ENCODE measurements at regions not wholly inside any gene's neighbourhood (a gene's known extent, or its start where the extent isn't known, plus 50 kb on each side); places are given as distances from the start of the nearest gene placed in this dataset.

DNA sequence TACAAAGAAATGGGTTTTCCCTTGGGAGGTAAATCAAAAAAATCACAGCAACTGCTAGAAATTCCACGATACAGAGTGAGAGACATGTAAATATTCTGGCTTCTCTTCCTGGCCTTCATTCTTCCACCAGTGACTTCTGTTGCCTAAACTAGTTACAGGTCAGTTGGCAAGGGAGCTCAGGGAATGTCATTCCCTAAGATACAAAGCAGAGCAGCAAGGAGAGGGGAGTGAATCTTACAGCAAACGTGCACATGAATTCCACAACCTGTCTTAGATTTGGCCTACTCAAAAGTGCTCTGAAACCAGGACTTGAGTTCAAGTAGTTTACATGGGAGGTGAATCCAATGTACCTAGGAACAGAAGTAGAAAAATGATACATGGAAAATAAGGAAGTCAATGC, 445.3 kb upstream of the LRRC7 start:
- no peaks in the 10 kb centered on the region for H3K27me3 ChIP-seq (ENCODE audit: control insufficient read depth, insufficient read depth, low read length)
- no peak for DNase-seq (ENCODE audit: low read depth, low spot score)
- POLR2A ChIA-PET: no interaction called here
- TF ChIP-seq, protein P1, sequence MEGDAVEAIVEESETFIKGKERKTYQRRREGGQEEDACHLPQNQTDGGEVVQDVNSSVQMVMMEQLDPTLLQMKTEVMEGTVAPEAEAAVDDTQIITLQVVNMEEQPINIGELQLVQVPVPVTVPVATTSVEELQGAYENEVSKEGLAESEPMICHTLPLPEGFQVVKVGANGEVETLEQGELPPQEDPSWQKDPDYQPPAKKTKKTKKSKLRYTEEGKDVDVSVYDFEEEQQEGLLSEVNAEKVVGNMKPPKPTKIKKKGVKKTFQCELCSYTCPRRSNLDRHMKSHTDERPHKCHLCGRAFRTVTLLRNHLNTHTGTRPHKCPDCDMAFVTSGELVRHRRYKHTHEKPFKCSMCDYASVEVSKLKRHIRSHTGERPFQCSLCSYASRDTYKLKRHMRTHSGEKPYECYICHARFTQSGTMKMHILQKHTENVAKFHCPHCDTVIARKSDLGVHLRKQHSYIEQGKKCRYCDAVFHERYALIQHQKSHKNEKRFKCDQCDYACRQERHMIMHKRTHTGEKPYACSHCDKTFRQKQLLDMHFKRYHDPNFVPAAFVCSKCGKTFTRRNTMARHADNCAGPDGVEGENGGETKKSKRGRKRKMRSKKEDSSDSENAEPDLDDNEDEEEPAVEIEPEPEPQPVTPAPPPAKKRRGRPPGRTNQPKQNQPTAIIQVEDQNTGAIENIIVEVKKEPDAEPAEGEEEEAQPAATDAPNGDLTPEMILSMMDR (IDR thresholded peaks at IDR 0.05; ENCODE audit: low read depth, low read length): no peak
- no peak overlapping the region for H3K27ac ChIP-seq (ENCODE audit: low read depth, low read length)
- no peak overlapping the region for H3K4me3 ChIP-seq (ENCODE audit: low read depth, low read length)
- H3K9me3 ChIP-seq (ENCODE audit: control insufficient read depth, insufficient read depth, low read length): no peaks in the 10 kb centered on the region
- CTCF ChIA-PET: no interaction called here

DNA sequence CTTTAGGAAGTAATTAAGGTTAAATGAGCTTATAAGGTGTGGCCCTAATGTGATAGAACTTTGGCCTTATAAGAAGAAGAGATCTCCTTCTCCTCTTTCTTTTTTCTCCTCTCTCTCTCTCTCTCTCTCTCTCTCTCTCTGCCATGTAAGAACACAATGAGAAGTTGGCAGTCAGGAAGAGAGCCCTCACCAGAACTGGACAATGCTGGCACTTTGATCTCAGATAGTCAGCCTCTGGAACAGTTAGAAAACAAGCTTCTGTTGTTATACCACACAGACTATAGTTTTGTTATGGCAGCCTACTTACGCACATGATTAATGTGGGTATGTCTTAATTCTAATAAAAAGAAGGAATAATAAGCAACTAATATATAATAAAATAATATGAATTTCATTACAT, 444.2 kb upstream of the LRRC7 start:
- TF ChIP-seq, protein P1 (IDR thresholded peaks at IDR 0.05; ENCODE audit: low read depth, low read length): no peak
- Histone ChIP-seq H3K4me3 (ENCODE audit: low read depth, low read length) (no peak overlapping the region), H3K27ac (ENCODE audit: low read depth, low read length) (no peak overlapping the region), H3K9me3 (ENCODE audit: control insufficient read depth, insufficient read depth, low read length) (no peaks in the 10 kb centered on the region), H3K27me3 (ENCODE audit: control insufficient read depth, insufficient read depth, low read length) (no peaks in the 10 kb centered on the region)
- ChIA-PET CTCF (no interaction called here), POLR2A (no interaction called here)
- no peak for DNase-seq (ENCODE audit: low read depth, low spot score)

DNA sequence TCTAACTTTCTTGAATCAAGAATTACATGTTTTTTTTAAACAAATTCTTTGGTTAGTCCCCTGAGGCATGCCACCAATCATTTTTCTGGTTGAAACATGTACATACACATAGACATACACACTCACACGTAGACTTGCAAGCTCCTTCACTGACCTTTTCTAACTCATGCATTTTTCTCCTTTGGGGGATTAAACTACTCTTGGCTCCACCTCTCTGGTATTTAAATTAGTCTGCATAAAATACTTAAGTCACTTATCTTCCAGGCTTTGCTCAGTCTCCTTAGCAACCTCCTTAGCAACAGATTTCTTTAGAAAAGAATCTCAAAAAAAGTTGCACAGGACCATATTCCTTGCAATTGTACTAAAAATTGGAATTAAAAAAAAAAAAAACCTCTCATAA, 440.9 kb upstream of the LRRC7 start:
- TF ChIP-seq, protein P1 (IDR thresholded peaks at IDR 0.05; ENCODE audit: low read depth, low read length): no peak
- ChIA-PET CTCF (no interaction called here), POLR2A (no interaction called here)
- no peaks in the 10 kb centered on the region for H3K9me3 ChIP-seq (ENCODE audit: control insufficient read depth, insufficient read depth, low read length)
- no peak overlapping the region for H3K27ac ChIP-seq (ENCODE audit: low read depth, low read length)
- H3K4me3 ChIP-seq (ENCODE audit: low read depth, low read length): no peak overlapping the region
- no peaks in the 10 kb centered on the region for H3K27me3 ChIP-seq (ENCODE audit: control insufficient read depth, insufficient read depth, low read length)
- DNase-seq (ENCODE audit: low read depth, low spot score): no peak

DNA sequence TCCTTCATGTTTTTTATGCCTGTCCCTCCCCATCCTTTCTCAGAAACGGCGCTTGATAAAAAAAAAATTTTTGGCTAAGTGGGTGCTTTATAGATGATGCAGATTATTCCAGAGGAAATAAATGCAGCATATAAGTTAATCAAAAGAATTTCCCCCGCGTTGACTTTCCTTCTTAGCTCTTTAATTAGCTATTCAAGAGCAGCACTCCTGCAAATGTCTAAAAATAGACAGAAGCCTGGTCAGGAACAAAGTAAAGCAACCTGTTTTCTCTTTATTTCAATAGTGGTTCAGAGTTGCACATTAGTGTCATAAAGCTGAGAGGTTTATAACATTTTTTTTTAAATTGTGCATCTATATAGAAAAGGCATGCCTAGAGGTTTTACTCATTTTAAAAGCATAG, 439.5 kb upstream of the LRRC7 start:
- no peaks in the 10 kb centered on the region for H3K27me3 ChIP-seq (ENCODE audit: control insufficient read depth, insufficient read depth, low read length)
- ChIA-PET CTCF (no interaction called here), POLR2A (no interaction called here)
- H3K9me3 ChIP-seq (ENCODE audit: control insufficient read depth, insufficient read depth, low read length): no peaks in the 10 kb centered on the region
- TF ChIP-seq, protein P1 (IDR thresholded peaks at IDR 0.05; ENCODE audit: low read depth, low read length): no peak
- H3K4me3 ChIP-seq (ENCODE audit: low read depth, low read length): no peak overlapping the region
- H3K27ac ChIP-seq (ENCODE audit: low read depth, low read length): no peak overlapping the region
- no peak for DNase-seq (ENCODE audit: low read depth, low spot score)

DNA sequence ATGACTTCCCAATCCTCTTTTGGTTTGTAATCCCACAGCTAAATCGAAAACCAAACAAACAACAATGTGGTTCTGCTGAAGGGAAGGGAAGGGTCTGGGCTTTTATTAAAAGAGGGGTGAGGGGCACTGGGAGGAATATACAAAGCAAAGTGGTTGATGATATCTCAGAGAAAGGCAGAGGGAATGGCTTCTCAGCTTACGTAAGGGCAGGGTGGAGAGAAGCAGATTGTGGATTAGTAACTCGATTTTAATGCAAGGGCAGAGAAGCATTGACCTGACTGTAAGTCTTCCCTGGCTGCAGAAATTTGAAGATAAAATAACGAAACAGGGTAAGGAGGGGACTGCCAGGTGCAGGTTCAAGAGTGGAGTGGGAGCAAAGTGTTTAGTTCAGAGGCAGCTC, 438.2 kb upstream of the LRRC7 start:
- Histone ChIP-seq H3K4me3 (ENCODE audit: low read depth, low read length) (no peak overlapping the region), H3K27me3 (ENCODE audit: control insufficient read depth, insufficient read depth, low read length) (no peaks in the 10 kb centered on the region), H3K27ac (ENCODE audit: low read depth, low read length) (no peak overlapping the region), H3K9me3 (ENCODE audit: control insufficient read depth, insufficient read depth, low read length) (no peaks in the 10 kb centered on the region)
- no peak for DNase-seq (ENCODE audit: low read depth, low spot score)
- CTCF ChIA-PET: no interaction called here
- TF ChIP-seq, protein P1 (IDR thresholded peaks at IDR 0.05; ENCODE audit: low read depth, low read length): no peak
- POLR2A ChIA-PET: no interaction called here
